Midbrain (tissue), 1 donor: ENCODE measurements at regions not wholly inside any gene's neighbourhood (a gene's known extent, or its start where the extent isn't known, plus 50 kb on each side); places are given as distances from the start of the nearest gene placed in this dataset.
"Not testable (repeated sequence)": the region's sequence is repeated elsewhere in the genome, so short reads cannot be mapped to it uniquely, and the experiment has no call there.

ENCODE experiments used
- DNase-seq: peaks from one replicate; lab custom pipeline; 2025; lab: John Stamatoyannopoulos, UW

DNA sequence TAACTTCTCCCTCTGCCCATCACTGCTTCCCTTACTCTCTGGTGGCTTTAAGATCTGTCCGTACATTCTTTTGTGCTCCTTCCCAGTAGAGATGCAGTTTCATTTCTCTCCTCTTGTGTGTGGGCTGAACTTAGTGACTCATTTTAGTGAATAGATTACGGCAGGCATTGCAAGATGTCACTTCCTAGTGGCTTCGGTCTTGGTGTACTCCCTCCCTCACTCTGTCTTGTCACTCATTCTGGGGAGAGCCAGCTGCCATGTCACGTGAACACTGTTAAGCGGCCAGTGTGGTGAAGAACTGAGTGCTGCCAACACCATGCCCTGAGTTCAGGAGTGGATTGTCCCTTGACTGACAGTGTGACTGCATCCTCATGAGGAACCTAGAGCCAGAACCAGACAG lies 115.9 kb downstream of the OTOR start:
- DNase-seq = no peak

DNA sequence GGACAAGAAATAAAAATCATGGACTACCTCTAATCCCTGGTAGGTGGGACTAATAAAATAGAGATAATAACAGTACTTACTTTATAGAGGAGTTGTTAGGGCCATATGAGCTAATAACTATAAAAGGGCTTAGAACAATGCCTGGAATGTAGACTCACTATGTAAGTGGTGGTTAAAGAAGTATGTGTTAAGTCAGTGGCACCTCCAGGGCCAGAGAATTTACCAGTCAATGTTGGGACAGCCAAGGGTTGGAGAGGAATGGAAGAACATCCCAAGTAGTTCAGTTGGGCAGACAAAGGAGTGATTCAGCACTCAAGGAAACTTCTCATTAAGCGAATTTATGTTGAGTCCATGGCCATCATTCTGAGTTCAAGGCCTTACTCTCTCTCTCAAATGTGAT lies 116.8 kb downstream of the OTOR start:
- no peak for DNase-seq

DNA sequence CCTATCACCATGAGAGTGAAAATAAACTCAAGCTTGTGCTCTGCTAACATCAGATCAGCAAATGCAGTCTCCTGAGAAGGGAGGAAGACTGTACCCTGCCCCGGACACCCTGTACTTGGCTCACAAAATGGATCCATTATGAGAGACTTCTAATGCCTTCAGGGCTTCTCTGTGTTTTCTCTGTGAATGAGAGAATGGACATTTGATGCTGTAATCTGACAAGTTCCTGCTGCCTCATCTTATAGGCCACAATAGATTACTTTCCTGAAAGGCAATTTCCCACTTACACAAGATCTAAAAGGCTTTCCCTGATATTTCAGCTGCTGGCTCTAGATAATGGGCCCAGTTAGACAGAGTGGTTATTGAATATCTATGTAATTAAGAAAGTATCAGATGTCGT lies 117.2 kb downstream of the OTOR start:
- DNase-seq = no peak

DNA sequence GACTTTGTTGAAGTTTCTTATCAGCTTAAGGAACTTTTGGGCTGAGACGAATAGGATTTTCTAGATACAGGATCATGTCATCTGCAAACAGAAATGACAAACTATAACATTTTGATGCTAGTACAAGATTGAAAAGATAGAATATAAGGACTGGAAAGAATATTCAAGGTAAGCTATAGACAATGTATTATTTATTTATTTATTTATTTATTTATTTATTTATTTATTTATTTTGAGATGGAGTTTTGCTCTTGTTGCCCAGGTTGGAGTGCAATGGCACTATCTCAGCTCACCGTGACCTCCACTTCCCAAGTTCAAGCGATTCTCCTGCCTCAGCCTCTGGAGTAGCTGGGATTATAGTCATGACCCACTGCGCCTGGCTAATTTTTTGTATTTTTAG lies 125.0 kb downstream of the OTOR start:
- not testable (repeated sequence) for DNase-seq

DNA sequence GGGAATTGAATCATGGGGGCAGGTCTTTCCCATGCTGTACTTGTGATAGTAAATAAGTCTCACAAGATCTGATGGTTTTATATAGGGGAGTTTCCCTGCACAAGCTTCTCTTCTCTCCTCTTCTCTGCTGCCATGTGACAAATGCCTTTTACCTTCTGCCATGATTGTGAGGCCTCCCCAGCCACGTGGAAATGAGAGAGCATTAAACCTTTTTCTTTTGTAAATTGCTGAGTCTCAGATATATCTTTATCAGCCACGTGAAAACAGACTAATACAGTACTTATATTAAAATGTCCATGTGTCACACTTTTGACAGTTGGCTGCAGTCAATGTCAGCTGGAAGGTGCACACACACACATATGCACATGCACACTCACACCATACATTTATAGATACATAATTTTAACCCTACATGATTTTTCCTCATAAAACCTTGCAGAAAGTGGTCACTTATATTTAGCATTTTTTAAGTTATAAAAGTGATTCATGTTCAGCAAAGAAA lies 128.9 kb downstream of the OTOR start:
- DNase-seq = no peak

DNA sequence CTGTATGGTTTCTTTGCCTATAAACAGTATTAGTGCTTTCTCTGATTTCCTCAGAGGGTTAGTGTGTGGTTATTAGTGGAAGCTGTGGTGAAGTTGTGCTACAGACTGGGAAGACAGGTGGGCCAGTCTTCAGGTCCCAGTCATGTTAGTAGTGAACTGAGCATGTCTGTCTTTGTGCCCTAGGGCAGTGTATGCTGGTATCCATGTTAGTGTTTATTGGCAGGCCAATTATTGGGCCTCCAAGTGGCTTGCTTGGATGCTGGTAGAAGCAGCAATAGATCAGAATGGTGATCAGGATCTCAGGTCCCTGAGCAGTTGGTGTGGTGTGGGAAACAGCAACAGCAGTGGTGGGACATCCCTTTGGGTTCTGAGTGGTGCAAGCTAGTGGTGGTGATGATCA lies 137.6 kb downstream of the OTOR start:
- DNase-seq = no peak

DNA sequence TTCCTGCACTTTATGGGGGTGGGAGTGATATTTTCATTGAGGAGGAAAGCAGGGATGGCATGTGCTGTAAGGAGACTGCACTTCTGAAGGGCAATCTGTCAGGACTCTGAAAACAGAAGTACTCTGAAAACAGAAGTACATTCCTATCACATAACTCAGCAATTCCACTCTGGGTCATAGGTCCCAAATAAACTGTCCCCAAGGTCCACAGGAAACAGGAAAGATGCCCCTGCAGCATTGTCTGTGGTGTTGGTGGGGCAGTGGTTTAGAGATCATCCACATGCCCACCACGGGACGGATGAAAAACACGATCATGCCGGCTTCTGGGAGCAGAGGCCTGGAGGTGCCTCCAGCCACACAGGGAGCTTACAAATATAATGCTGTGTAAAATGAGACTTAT lies 150.3 kb downstream of the OTOR start:
- no peak for DNase-seq

DNA sequence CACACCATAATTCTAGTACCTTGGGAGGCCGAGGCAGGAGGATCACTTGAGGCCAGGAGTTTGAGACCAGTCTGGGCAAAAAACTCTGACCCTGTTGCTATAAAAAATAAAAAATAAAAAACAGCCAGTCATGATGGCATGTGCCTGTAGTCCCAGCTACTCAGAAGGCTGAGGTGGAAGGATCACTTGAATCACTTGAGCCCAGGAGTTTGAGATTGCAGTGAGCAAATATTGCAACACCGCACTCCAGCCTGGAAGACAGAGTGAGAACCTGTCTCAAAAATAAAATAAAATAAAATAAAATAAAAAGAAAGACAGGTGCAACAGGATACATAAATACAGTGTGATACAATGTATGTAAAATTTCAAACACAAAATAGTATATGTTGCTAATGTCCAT lies 154.5 kb downstream of the OTOR start:
- no peak for DNase-seq

DNA sequence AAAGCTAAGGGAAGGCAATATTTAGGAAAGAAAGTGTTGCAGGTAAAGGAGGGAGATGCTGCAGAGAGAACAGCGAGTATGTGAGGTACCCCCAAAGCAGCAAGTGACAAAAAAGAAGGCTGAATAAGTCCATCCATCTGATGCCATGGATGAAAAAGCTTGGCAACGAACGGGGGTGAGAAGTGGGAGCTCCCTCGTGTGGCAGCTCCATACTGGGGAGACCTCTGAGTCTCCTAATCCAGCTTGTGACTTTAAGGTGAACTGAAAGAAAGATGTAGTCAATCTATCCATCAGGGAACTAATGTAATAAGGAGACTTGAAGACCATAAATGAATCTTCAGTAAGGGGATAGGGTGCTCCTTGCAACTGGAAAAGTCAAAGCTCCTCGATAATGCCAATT lies 156.6 kb downstream of the OTOR start:
- DNase-seq = no peak

DNA sequence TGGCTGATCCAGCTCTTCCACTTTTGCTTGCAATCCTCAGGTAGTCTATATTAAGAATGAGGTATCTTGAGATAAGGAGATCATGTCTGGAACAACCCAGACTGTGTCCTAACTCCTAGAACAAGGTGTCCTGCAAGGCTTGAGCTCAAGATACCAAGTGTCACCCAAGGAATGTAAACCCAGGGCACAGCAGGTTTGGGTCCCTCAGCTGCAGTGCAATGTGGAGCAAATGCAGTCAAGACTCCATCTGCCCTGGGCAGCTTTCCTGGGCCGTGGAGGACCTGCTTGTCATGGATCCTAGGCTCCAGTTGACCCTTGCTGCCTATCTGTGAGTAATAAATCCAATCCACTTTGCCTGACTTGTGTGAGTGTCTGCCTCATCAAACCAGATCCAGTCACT lies 166.1 kb downstream of the OTOR start:
- no peak for DNase-seq

DNA sequence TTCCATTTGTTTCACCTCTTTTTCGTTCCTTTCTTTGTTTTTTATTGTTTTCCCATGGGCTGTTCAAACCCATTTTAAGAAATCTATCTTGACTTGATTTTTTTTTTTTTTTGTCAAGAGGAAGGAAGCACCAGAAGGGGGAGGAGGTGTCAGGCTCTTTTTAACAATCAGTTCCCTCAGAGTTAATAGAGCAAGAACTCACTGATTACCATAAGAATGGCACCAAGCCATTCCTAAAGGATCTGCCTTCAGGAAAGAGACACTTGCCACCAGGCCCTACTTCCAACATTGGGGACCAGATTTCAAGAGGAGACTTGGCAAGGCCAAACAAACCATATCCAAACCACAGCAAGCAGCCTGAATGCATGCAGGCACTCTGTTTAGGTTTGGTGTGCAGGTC lies 168.0 kb downstream of the OTOR start:
- DNase-seq = no peak

DNA sequence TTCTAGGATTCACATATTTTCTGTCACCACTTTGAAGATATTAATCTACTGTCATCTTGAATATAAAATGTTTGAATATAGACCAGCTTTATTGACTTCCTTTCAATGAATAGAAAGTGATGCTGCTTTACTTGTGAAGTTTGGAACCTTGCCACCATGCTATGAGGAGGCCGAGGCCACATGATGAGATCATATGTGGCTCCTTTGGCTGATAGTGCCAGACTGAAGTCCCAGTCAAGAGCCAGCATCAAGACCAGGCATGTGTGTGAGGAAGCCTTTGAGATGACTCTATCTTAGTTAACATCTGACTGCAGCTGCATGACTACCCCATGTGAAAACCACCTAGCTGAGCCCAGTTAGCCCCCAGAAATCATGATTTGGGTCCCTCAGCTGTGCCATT lies 169.5 kb downstream of the OTOR start:
- DNase-seq = no peak

DNA sequence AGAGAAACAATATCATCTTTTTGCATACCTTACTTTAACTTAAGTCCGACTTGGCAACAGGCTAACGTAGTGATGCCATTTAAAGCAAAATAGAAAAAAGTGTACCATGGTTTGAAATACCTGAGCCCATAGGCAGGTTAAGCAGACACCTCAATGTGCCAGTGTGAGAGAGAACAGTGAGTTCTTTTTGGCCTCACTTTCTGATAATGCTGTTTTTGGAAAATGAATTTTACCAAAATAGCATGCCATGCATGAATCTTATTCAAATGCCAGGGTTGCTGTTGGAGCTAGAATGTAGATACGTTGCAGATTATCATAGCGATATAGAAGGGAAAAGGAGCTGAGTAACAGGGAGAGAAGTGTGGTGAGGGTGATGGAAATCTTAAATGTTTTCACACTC lies 170.2 kb downstream of the OTOR start:
- no peak for DNase-seq

DNA sequence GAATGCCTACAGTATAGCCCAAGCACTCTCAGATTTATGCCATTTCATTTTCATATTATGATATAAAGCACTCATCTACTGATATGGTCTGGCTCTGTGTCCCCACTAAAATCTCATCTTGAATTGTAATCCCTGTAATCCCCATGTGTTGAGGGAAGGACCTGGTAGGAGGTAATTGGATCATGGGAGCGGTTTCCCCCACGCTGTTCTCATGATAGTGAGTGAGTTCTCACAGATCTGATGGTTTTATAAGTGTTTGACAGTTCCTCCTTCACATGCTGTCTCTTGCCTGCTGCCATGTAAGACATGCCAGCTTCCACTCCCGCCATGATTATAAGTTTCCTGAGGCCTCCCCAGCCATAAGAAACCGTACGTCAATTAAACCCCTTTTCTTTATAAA lies 171.7 kb downstream of the OTOR start:
- no peak for DNase-seq

DNA sequence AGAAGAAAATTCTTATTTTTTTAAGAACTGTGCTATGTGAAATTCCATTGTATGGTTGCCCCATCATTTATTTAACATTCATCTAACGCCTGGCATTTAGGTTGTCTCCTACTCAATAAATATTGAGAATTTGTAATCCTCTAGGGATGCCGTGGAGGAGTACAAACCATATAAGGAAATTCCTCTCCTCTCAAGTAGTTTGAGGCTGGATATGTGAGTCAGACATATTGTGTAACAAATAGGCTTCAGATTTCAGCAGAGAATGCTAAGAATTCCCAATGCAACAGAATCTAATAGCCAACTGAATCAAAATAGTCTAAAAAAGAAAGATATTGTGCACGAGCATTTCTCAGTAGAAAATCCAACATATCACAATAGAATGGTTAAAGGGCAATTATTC lies 174.7 kb downstream of the OTOR start:
- no peak for DNase-seq

DNA sequence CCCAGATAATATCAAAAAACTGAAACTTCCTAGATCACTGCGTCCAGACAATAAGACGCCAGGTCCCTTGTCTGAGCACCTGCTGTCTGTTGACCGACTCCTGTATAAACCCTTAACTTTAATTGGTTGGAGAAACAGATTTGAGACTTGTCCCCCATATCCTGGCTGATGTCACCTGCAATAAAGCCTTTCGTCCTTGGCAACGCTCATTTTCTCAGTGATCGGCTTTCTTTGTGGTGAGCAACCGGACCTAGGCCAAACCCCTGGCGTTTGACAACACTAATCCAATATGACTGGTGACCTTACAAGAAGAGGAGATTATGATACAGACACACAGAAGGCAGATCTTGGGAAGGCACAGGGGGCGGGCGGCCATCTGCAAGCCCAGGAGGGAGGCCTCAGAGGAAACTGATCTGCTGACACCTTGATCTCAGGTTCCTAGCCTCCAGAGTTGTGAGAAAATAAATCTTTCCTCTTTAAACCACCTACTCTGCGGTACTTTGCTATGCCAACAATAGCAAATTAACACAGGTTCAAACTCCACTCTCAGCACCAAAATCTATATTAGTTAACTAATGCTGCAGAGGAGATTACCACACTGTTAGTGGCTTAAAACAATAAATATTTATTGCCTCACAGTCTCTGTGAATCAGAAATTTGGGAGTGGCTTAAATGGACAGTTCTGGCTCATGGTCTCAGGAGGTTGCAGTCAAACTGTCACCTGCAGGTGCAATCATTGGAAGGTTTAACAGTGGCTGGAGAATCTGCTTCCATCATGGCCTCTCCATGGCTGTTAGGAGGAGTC lies 178.7 kb downstream of the OTOR start:
- DNase-seq = no peak

DNA sequence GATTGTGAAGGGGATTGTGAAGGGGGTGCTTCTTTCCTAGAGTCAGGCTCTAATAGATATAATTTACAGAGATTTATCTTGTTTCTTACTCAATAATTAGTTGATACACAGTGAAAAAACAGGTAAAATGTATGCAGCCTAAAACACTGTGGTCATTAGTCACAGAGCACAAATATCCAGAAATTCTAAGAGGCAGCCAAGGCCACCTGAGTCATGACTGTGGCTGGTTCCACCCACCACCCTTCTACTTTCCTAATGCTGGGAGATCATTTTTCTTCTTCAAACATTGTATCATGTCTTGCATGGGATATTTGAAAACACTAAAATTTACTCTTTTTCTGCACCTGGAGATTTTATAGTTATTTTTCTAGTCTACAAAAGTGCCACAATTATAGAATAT lies 181.6 kb downstream of the OTOR start:
- DNase-seq = no peak

DNA sequence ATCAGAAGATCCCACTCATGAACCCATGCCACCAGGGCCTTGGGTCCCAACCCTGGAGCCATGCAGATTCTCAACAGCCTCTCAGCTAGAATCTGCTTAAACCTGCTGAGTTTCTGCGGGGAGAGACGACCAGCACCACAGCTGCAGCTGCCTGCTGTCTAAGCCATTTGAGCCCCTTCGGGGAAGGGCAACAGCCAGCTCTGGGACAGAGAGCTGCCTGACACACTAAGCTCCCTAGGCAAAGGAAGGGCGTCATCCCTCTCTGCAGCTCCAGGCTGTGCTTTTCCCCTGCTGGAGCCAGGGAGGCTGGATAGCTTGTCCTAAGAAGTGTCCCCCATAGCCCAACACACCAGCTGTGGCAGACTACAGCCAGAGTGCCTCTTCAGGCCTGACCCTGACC lies 182.5 kb downstream of the OTOR start:
- DNase-seq = no peak

DNA sequence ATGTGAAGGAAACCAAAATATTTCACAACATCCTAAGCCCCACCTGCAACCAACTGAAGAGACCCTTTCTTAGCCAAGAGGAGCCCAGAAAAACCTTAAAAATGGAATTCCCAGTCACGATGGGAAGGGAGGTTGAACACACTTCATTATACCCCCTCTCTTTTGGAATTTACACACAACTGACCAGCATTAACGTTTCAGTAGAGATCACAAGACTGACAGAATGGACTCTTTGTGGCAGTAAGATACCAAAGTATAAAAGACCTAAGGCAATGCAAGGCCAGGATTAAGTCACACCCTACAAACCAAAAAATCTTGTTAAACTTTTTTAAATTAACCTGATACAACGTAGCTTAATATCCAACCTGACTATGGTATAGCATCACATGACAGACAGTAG lies 190.9 kb downstream of the OTOR start:
- no peak for DNase-seq

DNA sequence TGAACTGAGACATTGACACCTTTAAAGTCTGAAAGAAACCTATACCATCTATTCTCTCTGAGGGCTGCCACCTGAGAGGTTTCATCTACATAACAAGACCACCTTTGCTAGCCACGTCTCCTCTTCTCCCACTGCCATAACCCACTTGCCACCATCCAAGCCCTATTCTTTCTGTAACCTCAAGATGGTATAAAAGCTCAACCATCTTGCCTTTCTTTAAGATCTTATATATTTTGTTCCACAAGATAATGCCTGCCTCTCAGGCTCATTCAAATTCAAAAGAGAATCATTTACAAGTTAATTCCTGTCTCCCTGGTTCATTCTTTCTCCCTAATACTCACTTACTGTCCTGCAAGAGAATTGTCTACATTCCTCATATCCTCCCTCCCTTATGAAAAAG lies 192.5 kb downstream of the OTOR start:
- DNase-seq = no peak

DNA sequence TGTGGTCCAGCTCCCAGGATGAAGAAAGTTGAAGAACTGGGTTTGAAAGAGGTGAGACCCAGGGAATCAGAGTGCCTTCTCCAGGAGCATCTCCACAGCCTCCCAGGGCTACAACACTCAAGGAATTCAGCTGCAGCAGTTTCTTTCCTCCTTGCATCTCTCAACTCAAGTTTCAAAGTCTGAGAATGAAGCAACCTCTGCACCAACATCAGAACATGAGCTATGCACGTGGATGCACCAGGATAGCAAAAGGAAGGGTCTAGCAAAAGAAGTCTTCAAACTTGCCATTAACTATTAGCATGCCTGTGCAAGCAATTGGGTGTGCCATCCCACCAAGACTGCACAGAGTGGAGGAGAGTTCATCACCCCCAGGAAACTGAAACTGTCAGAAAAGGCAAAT lies 193.9 kb downstream of the OTOR start:
- no peak for DNase-seq

DNA sequence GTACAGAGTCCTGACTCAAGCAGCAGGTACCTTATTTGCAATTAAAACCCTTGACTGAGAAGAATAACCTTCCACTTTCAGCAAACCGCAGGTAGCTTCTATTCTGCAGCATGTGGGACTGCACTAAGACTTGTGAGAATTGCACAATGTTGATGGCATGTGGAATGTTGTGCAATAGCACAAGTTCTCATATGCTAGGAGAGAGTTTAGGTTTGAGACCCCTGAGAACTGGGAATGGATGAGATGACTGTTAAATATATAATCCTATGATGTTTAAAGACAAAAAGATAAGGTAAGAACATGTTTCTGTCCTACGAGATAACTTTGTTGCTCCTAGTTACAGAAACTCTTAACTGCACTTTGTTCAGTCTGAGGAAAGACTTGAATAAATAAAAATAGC lies 194.6 kb downstream of the OTOR start:
- DNase-seq = no peak

DNA sequence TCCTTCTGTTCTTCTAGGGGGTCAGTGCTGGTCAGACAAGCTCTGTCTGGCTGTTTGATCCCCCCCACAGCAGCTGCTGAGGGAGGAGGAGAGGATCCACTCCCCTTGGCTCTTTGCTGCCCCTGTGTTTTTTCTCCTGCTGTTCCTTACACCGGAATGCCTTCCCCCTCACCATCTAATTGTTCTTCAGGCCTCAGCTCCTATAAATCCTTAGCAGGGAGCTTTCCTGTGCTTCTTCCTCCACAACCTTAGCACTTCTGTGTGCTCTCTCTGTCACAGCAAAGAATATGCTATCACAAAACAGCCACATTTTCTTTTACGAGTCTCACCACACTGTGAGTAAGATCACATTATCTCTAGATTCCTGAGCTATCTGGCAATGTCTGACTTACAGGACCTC lies 196.6 kb downstream of the OTOR start:
- no peak for DNase-seq

DNA sequence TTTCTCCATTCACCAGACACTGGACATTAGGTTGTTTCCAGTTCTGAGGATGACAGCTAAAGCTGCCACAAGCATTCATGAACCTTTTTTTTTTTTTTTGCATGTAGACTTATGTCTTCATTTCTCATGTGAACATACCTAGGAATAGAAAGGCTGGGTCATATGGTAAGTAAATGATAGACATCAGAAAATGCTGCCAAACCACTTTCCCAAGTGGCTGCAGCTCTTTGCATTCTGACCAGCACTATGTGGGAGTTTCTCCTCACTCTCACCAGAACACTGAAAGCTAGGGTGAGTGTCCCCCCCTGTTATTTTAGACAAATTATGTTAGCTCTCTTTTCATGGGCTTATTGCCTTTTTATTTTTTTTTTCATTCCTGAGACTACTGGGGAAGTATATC lies 197.5 kb downstream of the OTOR start:
- no peak for DNase-seq
